OCI-LY3 (cell line): ENCODE measurements at regions not wholly inside any gene's neighbourhood (a gene's known extent, or its start where the extent isn't known, plus 50 kb on each side); places are given as distances from the start of the nearest gene placed in this dataset.

ENCODE experiments used
- CTCF ChIP-seq: fragments of 200-600, 300-600 bp; sonication (generic); IDR thresholded peaks from 2 replicates; pipeline ENCODE4 v1.5.1; 2014; ENCODE audit warnings: antibody characterized with exemption, low read length, low read depth
- EZH2phosphoT487 ChIP-seq: fragments of 200-600 bp; shearing (Covaris generic); IDR thresholded peaks from 2 replicates; pipeline ENCODE4 v1.6.1; 2018; ENCODE audit warnings: antibody characterized with exemption, mixed run types, low read depth

- TF ChIP-seq CTCF, result no peak
- TF ChIP-seq EZH2phosphoT487, result no peak
Observed at GRCh38 chr15:46343196-46343935, 708.5 kb downstream of the SQOR start.
